HG03103 (cell line): ENCODE measurements at regions not wholly inside any gene's neighbourhood (a gene's known extent, or its start where the extent isn't known, plus 50 kb on each side); places are given as distances from the start of the nearest gene placed in this dataset.

Experiments used
- ATAC-seq: cut with Tn5 transposase; IDR thresholded peaks from one replicate; pipeline ENCODE4 v1.9.1; 2021; ENCODE audit warnings: low read depth; ENCODE audit not compliant: unreplicated experiment

- ATAC-seq, result no peak
These were observed 550.4 kb downstream of the BCL11A start for GRCh38 chr2:60003076-60003475.

GRCh38 chr2:60002183-60002867 lies 551.1 kb downstream of the BCL11A start:
- no peak for ATAC-seq

GRCh38 chr2:60000686-60001085 lies 552.8 kb downstream of the BCL11A start:
- ATAC-seq, result no peak

- ATAC-seq, result no peak
These were observed 555.1 kb downstream of the BCL11A start for GRCh38 chr2:59998324-59998723.

- ATAC-seq, result no peak
These were observed 556.1 kb downstream of the BCL11A start for GRCh38 chr2:59997371-59997770.

GRCh38 chr2:59996855-59997254 lies 556.6 kb downstream of the BCL11A start:
- ATAC-seq, result no peak

- no peak for ATAC-seq
These were observed 559.7 kb downstream of the BCL11A start for GRCh38 chr2:59993726-59994125.

- ATAC-seq, result no peak
These were observed 565.1 kb downstream of the BCL11A start for GRCh38 chr2:59988341-59988740.

- no peak for ATAC-seq
These were observed 566.9 kb downstream of the BCL11A start for GRCh38 chr2:59986511-59986910.

GRCh38 chr2:59985923-59986322 lies 567.5 kb downstream of the BCL11A start:
- no peak for ATAC-seq

GRCh38 chr2:59974051-59974766 lies 579.2 kb downstream of the BCL11A start:
- no peak for ATAC-seq

- ATAC-seq, result no peak
These were observed 584.3 kb downstream of the BCL11A start for GRCh38 chr2:59969161-59969560.

- ATAC-seq, result no peak
These were observed 585.0 kb downstream of the BCL11A start for GRCh38 chr2:59968441-59968840.

GRCh38 chr2:59967691-59968090 lies 585.8 kb downstream of the BCL11A start:
- no peak for ATAC-seq

- no peak for ATAC-seq
These were observed 590.3 kb downstream of the BCL11A start for GRCh38 chr2:59963157-59963556.

- no peak for ATAC-seq
These were observed 591.7 kb downstream of the BCL11A start for GRCh38 chr2:59961746-59962145.

GRCh38 chr2:59959944-59960343 lies 593.5 kb downstream of the BCL11A start:
- ATAC-seq, result no peak

- no peak for ATAC-seq
These were observed 596.0 kb downstream of the BCL11A start for GRCh38 chr2:59957504-59957903.

- ATAC-seq, result no peak
These were observed 596.5 kb downstream of the BCL11A start for GRCh38 chr2:59956981-59957380.

GRCh38 chr2:59947917-59948541 lies 605.4 kb downstream of the BCL11A start:
- ATAC-seq, result no peak

GRCh38 chr2:59947209-59947608 lies 606.2 kb downstream of the BCL11A start:
- no peak for ATAC-seq

- no peak for ATAC-seq
These were observed 614.2 kb downstream of the BCL11A start for GRCh38 chr2:59939236-59939635.
